Suprapubic skin (tissue), 4 donors: ENCODE measurements at regions not wholly inside any gene's neighbourhood (a gene's known extent, or its start where the extent isn't known, plus 50 kb on each side); places are given as distances from the start of the nearest gene placed in this dataset.

Experiments used
- CTCF ChIP-seq, 2 donors: fragments of 200-600 bp in 1 of 2; fragments of 450-650 bp in 1 of 2; sonication (generic) in 1 of 2; IDR thresholded peaks; one replicate each; pipeline ENCODE4 v1.5.1; 2016 to 2019; ENCODE audit warnings: antibody characterized with exemption in 2 of 2, mild to moderate bottlenecking in 1 of 2, moderate library complexity in 1 of 2
- EP300 ChIP-seq: sonication (generic); formaldehyde crosslinking; IDR thresholded peaks from one replicate; pipeline ENCODE4 v1.6.1; 2017; ENCODE audit warnings: antibody characterized with exemption
- POLR2A ChIP-seq, 2 donors: fragments of 450-650 bp; IDR thresholded peaks; one replicate each; pipeline ENCODE4 v1.6.1; 2017; ENCODE audit warnings: antibody characterized with exemption in 2 of 2, mild to moderate bottlenecking in 2 of 2, moderate library complexity in 2 of 2
- POLR2AphosphoS5 ChIP-seq, 3 donors: sonication (generic); formaldehyde crosslinking; IDR thresholded peaks; one replicate each; pipeline ENCODE4 v1.6.1; 2017; ENCODE audit warnings: antibody characterized with exemption in 3 of 3

- no peak for TF ChIP-seq CTCF (IDR thresholded peaks at IDR 0.05)
- TF ChIP-seq POLR2A (IDR thresholded peaks at IDR 0.05): no peak
- TF ChIP-seq POLR2AphosphoS5 (IDR thresholded peaks at IDR 0.05): no peak
- TF ChIP-seq EP300: no peak
Measured at GRCh38 chr11:97847730-97848129, 1173.0 kb upstream of the CNTN5 start.
